Activated CD8-positive, alpha-beta memory T cell treated with anti-CD3 and anti-CD28 coated beads, Interleukin-2, amount 10 ng/mL, durations not matched to agents 7 days and 5 days (primary cell): ENCODE measurements at regions not wholly inside any gene's neighbourhood (a gene's known extent, or its start where the extent isn't known, plus 50 kb on each side); places are given as distances from the start of the nearest gene placed in this dataset.

Experiments
- ATAC-seq: fragments of 150-1000 bp; cut with Tn5 transposase; one replicate; pipeline ENCODE4 v1.10.0; 2021; ENCODE audit warnings: moderate library complexity
- CTCF ChIA-PET: fragments of 350-600 bp; sonication (Branson Sonifier 250); formaldehyde crosslinking; loops from one replicate; lab custom pipeline; 2021; ENCODE audit warnings: antibody characterized with exemption; lab: Charles Lee
- DNase-seq: peaks from one replicate; pipeline ENCODE4 v3.0.0-alpha.2; 2020
- H3K27ac Mint-ChIP-seq: one replicate; pipeline ENCODE4 v1.8.0; 2021; ENCODE audit warnings: mild to moderate bottlenecking, mixed read lengths
- H3K27me3 Mint-ChIP-seq: one replicate; pipeline ENCODE4 v1.8.0; 2021; ENCODE audit warnings: mixed read lengths
- H3K36me3 Mint-ChIP-seq: one replicate; pipeline ENCODE4 v1.8.0; 2021; ENCODE audit warnings: mild to moderate bottlenecking, mixed read lengths
- H3K4me1 Mint-ChIP-seq: one replicate; pipeline ENCODE4 v1.8.0; 2021; ENCODE audit warnings: mixed read lengths
- H3K4me3 Mint-ChIP-seq: one replicate; pipeline ENCODE4 v1.8.0; 2021; ENCODE audit warnings: mild to moderate bottlenecking, moderate library complexity, mixed read lengths
- H3K9me3 Mint-ChIP-seq: one replicate; pipeline ENCODE4 v1.8.0; 2022; ENCODE audit warnings: low read depth, mixed read lengths

- ATAC-seq (no peak), DNase-seq (no peak)
- Mint-ChIP-seq H3K27ac (no peak overlapping the region), H3K27me3 (no peaks in the 10 kb centered on the region), H3K4me1 (no peaks in the 10 kb centered on the region), H3K4me3 (no peak overlapping the region), H3K36me3 (no peaks in the 10 kb centered on the region), H3K9me3 (no peaks in the 10 kb centered on the region)
- CTCF ChIA-PET, result no interaction called here
Measured at GRCh38 chr7:42605406-42606192, 306.3 kb downstream of the C7orf25 start.

- ATAC-seq (no peak), DNase-seq (no peak)
- Mint-ChIP-seq H3K4me3 (no peak overlapping the region), H3K27ac (no peak overlapping the region), H3K4me1 (no peaks in the 10 kb centered on the region), H3K36me3 (no peaks in the 10 kb centered on the region), H3K9me3 (no peaks in the 10 kb centered on the region), H3K27me3 (no peaks in the 10 kb centered on the region)
- CTCF ChIA-PET, result no interaction called here
Measured at GRCh38 chr7:42603496-42603895, 308.4 kb downstream of the C7orf25 start.

GRCh38 chr7:42597300-42597699 is 314.6 kb downstream of the C7orf25 start:
- no peaks in the 10 kb centered on the region for H3K4me1 Mint-ChIP-seq
- no peak for DNase-seq
- H3K9me3 Mint-ChIP-seq, result no peaks in the 10 kb centered on the region
- no peaks in the 10 kb centered on the region for H3K36me3 Mint-ChIP-seq
- CTCF ChIA-PET, result no interaction called here
- H3K27ac Mint-ChIP-seq, result no peak overlapping the region
- no peak overlapping the region for H3K4me3 Mint-ChIP-seq
- ATAC-seq, result no peak
- H3K27me3 Mint-ChIP-seq, result no peaks in the 10 kb centered on the region

- Mint-ChIP-seq H3K4me3 (no peak overlapping the region), H3K9me3 (no peaks in the 10 kb centered on the region)
- CTCF ChIA-PET, result no interaction called here
Measured at GRCh38 chr7:42596737-42597136, 315.1 kb downstream of the C7orf25 start.

GRCh38 chr7:42593860-42594259 is 318.0 kb downstream of the C7orf25 start:
- no peaks in the 10 kb centered on the region for H3K4me1 Mint-ChIP-seq
- CTCF ChIA-PET, result no interaction called here
- H3K27me3 Mint-ChIP-seq, result no peaks in the 10 kb centered on the region
- ATAC-seq (no peak), DNase-seq (no peak)
- H3K36me3 Mint-ChIP-seq, result no peaks in the 10 kb centered on the region
- H3K27ac Mint-ChIP-seq, result no peak overlapping the region
- H3K9me3 Mint-ChIP-seq, result no peaks in the 10 kb centered on the region
- H3K4me3 Mint-ChIP-seq, result no peak overlapping the region

More at GRCh38 chr7:42596737-42597136, 315.1 kb downstream of the C7orf25 start:
- DNase-seq (no peak), ATAC-seq (no peak)
- Mint-ChIP-seq H3K36me3 (no peaks in the 10 kb centered on the region), H3K27me3 (no peaks in the 10 kb centered on the region), H3K4me1 (no peaks in the 10 kb centered on the region), H3K27ac (no peak overlapping the region)

- H3K4me1 Mint-ChIP-seq, result no peaks in the 10 kb centered on the region
- CTCF ChIA-PET, result no interaction called here
- no peaks in the 10 kb centered on the region for H3K27me3 Mint-ChIP-seq
- H3K4me3 Mint-ChIP-seq, result no peak overlapping the region
- DNase-seq (no peak), ATAC-seq (no peak)
- H3K27ac Mint-ChIP-seq, result no peak overlapping the region
- H3K36me3 Mint-ChIP-seq, result peaks cover 2% of the 10 kb centered on the region
- H3K9me3 Mint-ChIP-seq, result peaks cover 12% of the 10 kb centered on the region
Measured at GRCh38 chr7:42590771-42591310, 321.0 kb downstream of the C7orf25 start.

GRCh38 chr7:42588876-42589275 is 323.0 kb downstream of the C7orf25 start:
- Mint-ChIP-seq H3K9me3 (peaks cover 12% of the 10 kb centered on the region), H3K27me3 (no peaks in the 10 kb centered on the region), H3K4me3 (no peak overlapping the region), H3K27ac (no peak overlapping the region), H3K4me1 (no peaks in the 10 kb centered on the region), H3K36me3 (peaks cover 2% of the 10 kb centered on the region)
- DNase-seq, result no peak
- CTCF ChIA-PET, result no interaction called here
- ATAC-seq, result no peak

GRCh38 chr7:42587806-42588205 is 324.1 kb downstream of the C7orf25 start:
- H3K4me1 Mint-ChIP-seq, result no peaks in the 10 kb centered on the region
- H3K27ac Mint-ChIP-seq, result no peak overlapping the region
- H3K27me3 Mint-ChIP-seq, result no peaks in the 10 kb centered on the region
- DNase-seq, result no peak
- no peak overlapping the region for H3K4me3 Mint-ChIP-seq
- ATAC-seq, result no peak
- H3K36me3 Mint-ChIP-seq, result peaks cover 2% of the 10 kb centered on the region
- H3K9me3 Mint-ChIP-seq, result peaks cover 12% of the 10 kb centered on the region
- CTCF ChIA-PET, result no interaction called here

- Mint-ChIP-seq H3K27me3 (no peaks in the 10 kb centered on the region), H3K27ac (no peak overlapping the region)
Measured at GRCh38 chr7:42580061-42580460, 331.8 kb downstream of the C7orf25 start.

GRCh38 chr7:42575171-42575570 is 336.7 kb downstream of the C7orf25 start:
- CTCF ChIA-PET, result interaction anchor here (1.4 kb wide), 1 partner anchor 76 kb away, joined by 3 read pairs; no protein-coding TSS in a partner anchor
- DNase-seq, result no peak
- no peaks in the 10 kb centered on the region for H3K36me3 Mint-ChIP-seq

More at GRCh38 chr7:42580061-42580460, 331.8 kb downstream of the C7orf25 start:
- no peak for ATAC-seq
- DNase-seq, result no peak
- H3K4me3 Mint-ChIP-seq, result no peak overlapping the region
- H3K9me3 Mint-ChIP-seq, result peaks cover 7% of the 10 kb centered on the region
- CTCF ChIA-PET, result no interaction called here
- no peaks in the 10 kb centered on the region for H3K36me3 Mint-ChIP-seq
- no peaks in the 10 kb centered on the region for H3K4me1 Mint-ChIP-seq

GRCh38 chr7:42574685-42575084 is 337.2 kb downstream of the C7orf25 start:
- Mint-ChIP-seq H3K4me1 (no peaks in the 10 kb centered on the region), H3K36me3 (no peaks in the 10 kb centered on the region), H3K27me3 (no peaks in the 10 kb centered on the region), H3K27ac (no peak overlapping the region), H3K4me3 (no peak overlapping the region), H3K9me3 (peaks cover 4% of the 10 kb centered on the region)
- no peak for ATAC-seq
- CTCF ChIA-PET, result no interaction called here
- no peak for DNase-seq

More at GRCh38 chr7:42575171-42575570, 336.7 kb downstream of the C7orf25 start:
- H3K9me3 Mint-ChIP-seq, result peaks cover 7% of the 10 kb centered on the region
- H3K4me1 Mint-ChIP-seq, result no peaks in the 10 kb centered on the region
- no peak overlapping the region for H3K4me3 Mint-ChIP-seq
- no peaks in the 10 kb centered on the region for H3K27me3 Mint-ChIP-seq
- H3K27ac Mint-ChIP-seq, result no peak overlapping the region
- ATAC-seq, result no peak

GRCh38 chr7:42573881-42574672 is 337.1 kb upstream of the GLI3 start:
- no peak for DNase-seq
- no peaks in the 10 kb centered on the region for H3K36me3 Mint-ChIP-seq
- CTCF ChIA-PET, result no interaction called here
- H3K4me3 Mint-ChIP-seq, result no peak overlapping the region
- H3K27ac Mint-ChIP-seq, result no peak overlapping the region
- peaks cover 2% of the 10 kb centered on the region for H3K9me3 Mint-ChIP-seq
- no peak for ATAC-seq
- H3K4me1 Mint-ChIP-seq, result no peaks in the 10 kb centered on the region
- H3K27me3 Mint-ChIP-seq, result no peaks in the 10 kb centered on the region

- Mint-ChIP-seq H3K27me3 (no peaks in the 10 kb centered on the region), H3K9me3 (peaks cover 2% of the 10 kb centered on the region), H3K4me3 (no peak overlapping the region), H3K4me1 (no peaks in the 10 kb centered on the region), H3K27ac (no peak overlapping the region), H3K36me3 (no peaks in the 10 kb centered on the region)
- CTCF ChIA-PET, result no interaction called here
- no peak for DNase-seq
- ATAC-seq, result no peak
Measured at GRCh38 chr7:42572561-42572960, 335.6 kb upstream of the GLI3 start.
